Liver (tissue), 7 donors: ENCODE measurements at regions not wholly inside any gene's neighbourhood (a gene's known extent, or its start where the extent isn't known, plus 50 kb on each side); places are given as distances from the start of the nearest gene placed in this dataset.

Experiments
- DNase-seq: peaks from one replicate; pipeline ENCODE4 v3.0.0-alpha.2; 2017; ENCODE audit warnings: low spot score
- H3K27ac ChIP-seq, 2 donors: one replicate each; pipeline ENCODE4 v1.7.0; 2013; ENCODE audit warnings: inconsistent platforms in 2 of 2, low read length in 2 of 2, control low read depth in 1 of 2, low read depth in 1 of 2, mild to moderate bottlenecking in 1 of 2
- H3K27me3 ChIP-seq, 4 donors: one replicate each; pipeline versions ENCODE4 v1.6.1 to v1.7.0; 2013; ENCODE audit warnings: low read length in 3 of 4, inconsistent platforms in 1 of 4, mild to moderate bottlenecking in 1 of 4, moderate library complexity in 1 of 4; ENCODE audit not compliant: control insufficient read depth in 4 of 4, insufficient read depth in 4 of 4
- H3K36me3 ChIP-seq, 4 donors: one replicate each; pipeline versions ENCODE4 v1.6.1 to v1.7.0; 2013; ENCODE audit warnings: low read length in 3 of 4, mild to moderate bottlenecking in 3 of 4, low read depth in 1 of 4, moderate library complexity in 1 of 4; ENCODE audit not compliant: control insufficient read depth in 4 of 4, insufficient read depth in 3 of 4
- H3K4me1 ChIP-seq, 4 donors: one replicate each; pipeline versions ENCODE4 v1.6.1 to v1.7.0; 2013; ENCODE audit warnings: low read length in 3 of 4, mild to moderate bottlenecking in 3 of 4, moderate library complexity in 1 of 4; ENCODE audit not compliant: control insufficient read depth in 4 of 4, insufficient read depth in 4 of 4
- H3K4me3 ChIP-seq, 3 donors: one replicate each; pipeline versions ENCODE4 v1.6.1 to v1.7.0; 2013; ENCODE audit warnings: low read length in 3 of 3, control low read depth in 1 of 3, low read depth in 1 of 3, mild to moderate bottlenecking in 1 of 3
- H3K9ac ChIP-seq, 2 donors: one replicate each; pipeline ENCODE4 v1.7.0; 2013; ENCODE audit warnings: low read length in 2 of 2, mild to moderate bottlenecking in 2 of 2, moderate library complexity in 2 of 2, control low read depth in 1 of 2, low read depth in 1 of 2
- H3K9me3 ChIP-seq, 4 donors: one replicate each; pipeline versions ENCODE4 v1.6.1 to v1.7.0; 2013; ENCODE audit warnings: low read length in 3 of 4; ENCODE audit not compliant: control insufficient read depth in 4 of 4
- EGR1 ChIP-seq, 2 donors: IDR thresholded peaks; 2 replicates each; pipeline ENCODE4 v1.6.1; 2016 to 2018; ENCODE audit warnings: antibody characterized with exemption in 2 of 2, low read depth in 2 of 2
- FOXA1 ChIP-seq: IDR thresholded peaks from 2 replicates; pipeline ENCODE4 v1.6.1; 2016; ENCODE audit warnings: antibody characterized with exemption
- FOXA2 ChIP-seq: IDR thresholded peaks from 2 replicates; pipeline ENCODE4 v1.6.1; 2016; ENCODE audit warnings: antibody characterized with exemption
- GABPA ChIP-seq, 2 donors: IDR thresholded peaks in 1 of 2; conservative IDR thresholded peaks in 1 of 2; 2 replicates each; pipeline ENCODE4 v1.6.1; 2016; ENCODE audit warnings: antibody characterized with exemption in 2 of 2, mild to moderate bottlenecking in 1 of 2, moderate library complexity in 1 of 2
- HNF4A ChIP-seq, 2 donors: conservative IDR thresholded peaks; 2 replicates each; pipeline ENCODE4 v1.6.1; 2016; ENCODE audit warnings: antibody characterized with exemption in 2 of 2, mild to moderate bottlenecking in 2 of 2
- HNF4G ChIP-seq: IDR thresholded peaks from 2 replicates; pipeline ENCODE4 v1.6.1; 2016; ENCODE audit warnings: antibody characterized with exemption
- JUND ChIP-seq, 2 donors: IDR thresholded peaks; 2 replicates each; pipeline ENCODE4 v1.6.1; 2016; ENCODE audit warnings: antibody characterized with exemption in 2 of 2
- NR2F2 ChIP-seq: IDR thresholded peaks from 2 replicates; pipeline ENCODE4 v1.6.1; 2016; ENCODE audit warnings: antibody characterized with exemption
- RAD21 ChIP-seq, 2 donors: IDR thresholded peaks; 2 replicates each; pipeline ENCODE4 v1.6.1; 2016; ENCODE audit warnings: antibody characterized with exemption in 2 of 2, mild to moderate bottlenecking in 2 of 2
- REST ChIP-seq: IDR thresholded peaks from 2 replicates; pipeline ENCODE4 v1.6.1; 2016; ENCODE audit warnings: antibody characterized with exemption, mild to moderate bottlenecking
- RXRA ChIP-seq, 2 donors: IDR thresholded peaks; 2 replicates each; pipeline ENCODE4 v1.6.1; 2017 to 2018; ENCODE audit warnings: antibody characterized with exemption in 2 of 2, mild to moderate bottlenecking in 1 of 2
- SP1 ChIP-seq: IDR thresholded peaks from 2 replicates; pipeline ENCODE4 v1.6.1; 2018; ENCODE audit warnings: antibody characterized with exemption, mild to moderate bottlenecking
- TAF1 ChIP-seq: conservative IDR thresholded peaks from 2 replicates; pipeline ENCODE4 v1.6.1; 2016; ENCODE audit warnings: antibody characterized with exemption, mild to moderate bottlenecking
- YY1 ChIP-seq: IDR thresholded peaks from 2 replicates; pipeline ENCODE4 v1.6.1; 2016; ENCODE audit warnings: antibody characterized with exemption, mild to moderate bottlenecking
- WGBS: extraction: QIAGEN DNeasy Blood & Tissue Kit; methylation state at CpG from one replicate; pipeline ENCODE4 v1.1.7; 2013; 5-methylcytosine and 5-hydroxymethylcytosine counted together
- TF ChIP-seq, protein P1 (sequence below): IDR thresholded peaks from 2 replicates; pipeline ENCODE4 v1.6.1; 2016; ENCODE audit warnings: antibody characterized with exemption
- TF ChIP-seq, protein P2 (sequence below): IDR thresholded peaks from 2 replicates; pipeline ENCODE4 v1.6.1; 2016; ENCODE audit warnings: antibody characterized with exemption
- donor health status: healthy.
- donor health status: healthy.
- donor health status: healthy.
- donor health status: healthy.

DNA sequence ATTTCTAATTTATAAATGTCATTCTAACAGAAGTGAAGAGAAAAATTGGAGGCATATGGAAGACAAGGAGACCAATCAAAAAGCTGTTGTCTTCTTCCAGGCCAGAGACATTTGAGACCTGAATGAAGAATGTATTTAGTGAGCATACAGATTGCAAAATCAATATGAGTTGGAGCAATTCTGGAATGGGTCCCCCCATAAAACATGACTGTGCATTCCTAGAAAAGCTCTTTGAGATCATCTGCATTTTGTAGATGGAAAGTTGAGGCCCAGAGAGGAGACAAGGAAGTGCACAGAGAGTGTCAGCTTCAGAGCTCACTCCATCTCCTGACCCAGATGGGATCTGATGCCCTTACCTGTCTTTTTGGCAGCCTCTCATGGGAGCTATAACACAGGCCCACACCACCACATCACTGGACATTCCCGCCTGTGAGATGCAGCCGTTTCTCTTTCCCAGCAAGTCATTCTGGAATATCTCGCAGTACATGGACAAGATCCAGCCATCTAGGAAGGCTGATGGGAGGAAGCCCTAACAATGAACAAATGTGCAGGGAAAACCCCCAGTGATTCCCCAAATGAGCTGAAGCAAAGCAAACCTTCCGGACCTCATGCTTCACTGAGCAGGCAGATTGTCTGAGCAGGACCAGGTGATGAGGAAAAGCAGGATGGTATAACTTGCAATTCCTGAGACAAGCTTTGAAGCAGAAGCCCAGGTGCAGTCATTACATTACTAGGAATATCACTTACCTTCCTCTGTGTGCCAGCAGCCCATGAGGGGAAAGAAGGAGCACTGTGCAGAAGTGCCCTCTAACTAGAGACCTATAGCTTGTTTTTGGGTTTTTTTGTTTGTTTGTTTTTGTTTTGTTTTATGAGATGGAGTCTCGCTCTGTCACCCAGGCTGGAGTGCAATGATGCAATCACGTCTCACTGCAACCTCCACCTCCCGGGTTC, 445.6 kb downstream of the PLPP3 start:
- H3K36me3 ChIP-seq: no peaks in the 10 kb centered on the region
- DNase-seq: no peak
- 92% methylated on average over 7 of the region's 7 CpGs for WGBS

GRCh38 chr1:56132520-56132919, 446.8 kb downstream of the PLPP3 start:
- whole genome bisulfite sequencing: 57% methylated on average over 4 of the region's 4 CpGs
- no peaks in the 10 kb centered on the region for H3K9me3 ChIP-seq
- H3K4me1 ChIP-seq: no peaks in the 10 kb centered on the region
- H3K4me3 ChIP-seq: no peak overlapping the region
- H3K27ac ChIP-seq: no peak overlapping the region
- no peaks in the 10 kb centered on the region for H3K36me3 ChIP-seq
- no peak for TF ChIP-seq JUND (IDR thresholded peaks at IDR 0.05)
- no peak for TF ChIP-seq RAD21 (IDR thresholded peaks at IDR 0.05)
- no peak for TF ChIP-seq GABPA (IDR thresholded peaks at IDR 0.05 in 1 of 2, conservative IDR thresholded peaks at IDR 0.05 in 1 of 2)
- TF ChIP-seq HNF4A (conservative IDR thresholded peaks at IDR 0.05): no peak
- TF ChIP-seq, protein P1, sequence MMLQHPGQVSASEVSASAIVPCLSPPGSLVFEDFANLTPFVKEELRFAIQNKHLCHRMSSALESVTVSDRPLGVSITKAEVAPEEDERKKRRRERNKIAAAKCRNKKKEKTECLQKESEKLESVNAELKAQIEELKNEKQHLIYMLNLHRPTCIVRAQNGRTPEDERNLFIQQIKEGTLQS: no peak
- no peak for TF ChIP-seq EGR1 (IDR thresholded peaks at IDR 0.05; ENCODE audit: low read depth in 2 of 2)
- no peak overlapping the region for H3K9ac ChIP-seq
- no peaks in the 10 kb centered on the region for H3K27me3 ChIP-seq
- no peak for DNase-seq

More for the DNA sequence above, 445.6 kb downstream of the PLPP3 start:
- Histone ChIP-seq H3K4me3 (no peak overlapping the region), H3K27ac (no peak overlapping the region), H3K27me3 (no peaks in the 10 kb centered on the region), H3K9ac (no peak overlapping the region), H3K4me1 (no peaks in the 10 kb centered on the region), H3K9me3 (no peaks in the 10 kb centered on the region)
- TF ChIP-seq HNF4A (conservative IDR thresholded peaks at IDR 0.05) (no peak), FOXA1 (no peak), REST (no peak), GABPA (IDR thresholded peaks at IDR 0.05 in 1 of 2, conservative IDR thresholded peaks at IDR 0.05 in 1 of 2) (no peak), RAD21 (IDR thresholded peaks at IDR 0.05) (no peak), EGR1 (IDR thresholded peaks at IDR 0.05; ENCODE audit: low read depth in 2 of 2) (no peak), YY1 (no peak), NR2F2 (no peak), HNF4G (no peak), JUND (IDR thresholded peaks at IDR 0.05) (no peak), SP1 (no peak), TAF1 (no peak), RXRA (IDR thresholded peaks at IDR 0.05) (no peak), FOXA2 (no peak)
- TF ChIP-seq, protein P1: no peak
- TF ChIP-seq, protein P2, sequence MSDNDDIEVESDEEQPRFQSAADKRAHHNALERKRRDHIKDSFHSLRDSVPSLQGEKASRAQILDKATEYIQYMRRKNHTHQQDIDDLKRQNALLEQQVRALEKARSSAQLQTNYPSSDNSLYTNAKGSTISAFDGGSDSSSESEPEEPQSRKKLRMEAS: no peak
